ENCODE measurements at regions not wholly inside any gene's neighbourhood (a gene's known extent, or its start where the extent isn't known, plus 50 kb on each side); places are given as distances from the start of the nearest gene placed in this dataset.
"Not testable (repeated sequence)": the region's sequence is repeated elsewhere in the genome, so short reads cannot be mapped to it uniquely, and the experiment has no call there.

- CTCF ChIA-PET = interaction anchor here (1.1 to 1.8 kb wide), 2 partner anchors 29 to 209 kb away, joined by 3 to 8 read pairs; no protein-coding TSS in a partner anchor
- DNase-seq = no peak
- Mint-ChIP-seq H3K27me3 (ENCODE audit: low read depth) (no peaks in the 10 kb centered on the region), H3K4me3 (no peak overlapping the region), H3K9me3 (ENCODE audit: insufficient read depth) (no peaks in the 10 kb centered on the region), H3K4me1 (ENCODE audit: low read depth) (no peaks in the 10 kb centered on the region), H3K27ac (no peak overlapping the region), H3K36me3 (ENCODE audit: low read depth) (no peaks in the 10 kb centered on the region)
- POLR2A ChIA-PET = no interaction called here
- ATAC-seq = no peak
These were observed 443.2 kb upstream of the FRG2C start for GRCh38 chr3:75220932-75221331.

- no peak for DNase-seq
- ATAC-seq = no peak
- ChIA-PET POLR2A (no interaction called here), CTCF (no interaction called here)
- Mint-ChIP-seq H3K27ac (no peak overlapping the region), H3K9me3 (ENCODE audit: insufficient read depth) (no peaks in the 10 kb centered on the region), H3K27me3 (ENCODE audit: low read depth) (no peaks in the 10 kb centered on the region), H3K36me3 (ENCODE audit: low read depth) (no peaks in the 10 kb centered on the region), H3K4me3 (no peak overlapping the region), H3K4me1 (ENCODE audit: low read depth) (no peaks in the 10 kb centered on the region)
These were observed 439.7 kb upstream of the FRG2C start for GRCh38 chr3:75224412-75224811.

GRCh38 chr3:75232216-75232615 is 431.9 kb upstream of the FRG2C start:
- Mint-ChIP-seq H3K4me3 (no peak overlapping the region), H3K9me3 (ENCODE audit: insufficient read depth) (no peaks in the 10 kb centered on the region), H3K36me3 (ENCODE audit: low read depth) (no peaks in the 10 kb centered on the region), H3K27ac (no peak overlapping the region), H3K4me1 (ENCODE audit: low read depth) (no peaks in the 10 kb centered on the region), H3K27me3 (ENCODE audit: low read depth) (no peaks in the 10 kb centered on the region)
- DNase-seq = no peak
- ChIA-PET POLR2A (no interaction called here), CTCF (no interaction called here)
- ATAC-seq = no peak

GRCh38 chr3:75235631-75236030 is 428.5 kb upstream of the FRG2C start:
- no peak for DNase-seq
- ChIA-PET POLR2A (no interaction called here), CTCF (no interaction called here)
- Mint-ChIP-seq H3K9me3 (ENCODE audit: insufficient read depth) (no peaks in the 10 kb centered on the region), H3K36me3 (ENCODE audit: low read depth) (no peaks in the 10 kb centered on the region), H3K4me3 (no peak overlapping the region), H3K27ac (no peak overlapping the region), H3K27me3 (ENCODE audit: low read depth) (no peaks in the 10 kb centered on the region), H3K4me1 (ENCODE audit: low read depth) (no peaks in the 10 kb centered on the region)
- no peak for ATAC-seq

- ChIA-PET CTCF (no interaction called here), POLR2A (no interaction called here)
- no peak for DNase-seq
- Mint-ChIP-seq H3K36me3 (ENCODE audit: low read depth) (no peaks in the 10 kb centered on the region), H3K4me1 (ENCODE audit: low read depth) (no peaks in the 10 kb centered on the region), H3K9me3 (ENCODE audit: insufficient read depth) (no peaks in the 10 kb centered on the region), H3K27ac (no peak overlapping the region), H3K4me3 (no peak overlapping the region), H3K27me3 (ENCODE audit: low read depth) (no peaks in the 10 kb centered on the region)
- no peak for ATAC-seq
These were observed 427.1 kb upstream of the FRG2C start for GRCh38 chr3:75237053-75237452.

- Mint-ChIP-seq H3K36me3 (ENCODE audit: low read depth) (no peaks in the 10 kb centered on the region), H3K4me3 (no peak overlapping the region), H3K9me3 (ENCODE audit: insufficient read depth) (no peaks in the 10 kb centered on the region), H3K27me3 (ENCODE audit: low read depth) (no peaks in the 10 kb centered on the region), H3K4me1 (ENCODE audit: low read depth) (no peaks in the 10 kb centered on the region), H3K27ac (no peak overlapping the region)
- DNase-seq (no peak), ATAC-seq (no peak)
- ChIA-PET POLR2A (no interaction called here), CTCF (no interaction called here)
These were observed 426.7 kb upstream of the FRG2C start for GRCh38 chr3:75237477-75237876.

- H3K27me3 Mint-ChIP-seq (ENCODE audit: low read depth); POLR2A ChIA-PET; H3K4me3 Mint-ChIP-seq; DNase-seq; H3K9me3 Mint-ChIP-seq (ENCODE audit: insufficient read depth); H3K4me1 Mint-ChIP-seq (ENCODE audit: low read depth); H3K36me3 Mint-ChIP-seq (ENCODE audit: low read depth); ATAC-seq; H3K27ac Mint-ChIP-seq: not testable (repeated sequence)
- CTCF ChIA-PET = interaction anchor here (1.6 kb wide), 1 partner anchor 13 kb away, joined by 5 read pairs; no protein-coding TSS in a partner anchor
These were observed 422.7 kb upstream of the FRG2C start for GRCh38 chr3:75241226-75241962.

GRCh38 chr3:75242012-75242735 is 422.0 kb upstream of the FRG2C start:
- Mint-ChIP-seq H3K36me3 (ENCODE audit: low read depth) (no peaks in the 10 kb centered on the region), H3K27ac (no peak overlapping the region), H3K9me3 (ENCODE audit: insufficient read depth) (no peaks in the 10 kb centered on the region), H3K4me1 (ENCODE audit: low read depth) (no peaks in the 10 kb centered on the region), H3K27me3 (ENCODE audit: low read depth) (no peaks in the 10 kb centered on the region), H3K4me3 (no peak overlapping the region)
- ChIA-PET CTCF (no interaction called here), POLR2A (no interaction called here)
- DNase-seq = no peak
- ATAC-seq = no peak

- H3K9me3 Mint-ChIP-seq (ENCODE audit: insufficient read depth) = peaks cover 4% of the 10 kb centered on the region
- H3K36me3 Mint-ChIP-seq (ENCODE audit: low read depth) = no peaks in the 10 kb centered on the region
- no peak overlapping the region for H3K27ac Mint-ChIP-seq
- no peak for ATAC-seq
- CTCF ChIA-PET = no interaction called here
- H3K27me3 Mint-ChIP-seq (ENCODE audit: low read depth) = no peaks in the 10 kb centered on the region
- peaks cover 5% of the 10 kb centered on the region for H3K4me1 Mint-ChIP-seq (ENCODE audit: low read depth)
- H3K4me3 Mint-ChIP-seq = no peak overlapping the region
- DNase-seq = no peak
- POLR2A ChIA-PET = no interaction called here
These were observed 415.2 kb upstream of the FRG2C start for GRCh38 chr3:75248974-75249373.

- no peaks in the 10 kb centered on the region for H3K27me3 Mint-ChIP-seq (ENCODE audit: low read depth)
- H3K27ac Mint-ChIP-seq = no peak overlapping the region
- DNase-seq = no peak
- no peaks in the 10 kb centered on the region for H3K4me1 Mint-ChIP-seq (ENCODE audit: low read depth)
- no peak for ATAC-seq
- H3K9me3 Mint-ChIP-seq (ENCODE audit: insufficient read depth) = no peaks in the 10 kb centered on the region
- ChIA-PET POLR2A (no interaction called here), CTCF (no interaction called here)
- no peak overlapping the region for H3K4me3 Mint-ChIP-seq
- H3K36me3 Mint-ChIP-seq (ENCODE audit: low read depth) = no peaks in the 10 kb centered on the region
These were observed 409.4 kb upstream of the FRG2C start for GRCh38 chr3:75254685-75255084.

- H3K9me3 Mint-ChIP-seq (ENCODE audit: insufficient read depth); H3K4me3 Mint-ChIP-seq; H3K27ac Mint-ChIP-seq; DNase-seq; ATAC-seq; CTCF ChIA-PET; H3K4me1 Mint-ChIP-seq (ENCODE audit: low read depth); POLR2A ChIA-PET; H3K36me3 Mint-ChIP-seq (ENCODE audit: low read depth); H3K27me3 Mint-ChIP-seq (ENCODE audit: low read depth): not testable (repeated sequence)
These were observed 405.1 kb upstream of the FRG2C start for GRCh38 chr3:75258825-75259683.

- H3K9me3 Mint-ChIP-seq (ENCODE audit: insufficient read depth); H3K36me3 Mint-ChIP-seq (ENCODE audit: low read depth); H3K4me1 Mint-ChIP-seq (ENCODE audit: low read depth); H3K4me3 Mint-ChIP-seq; H3K27ac Mint-ChIP-seq; CTCF ChIA-PET; DNase-seq; H3K27me3 Mint-ChIP-seq (ENCODE audit: low read depth); ATAC-seq; POLR2A ChIA-PET: not testable (repeated sequence)
These were observed 403.2 kb upstream of the FRG2C start for GRCh38 chr3:75260975-75261374.
